Ishikawa (cell line): ENCODE measurements at regions not wholly inside any gene's neighbourhood (a gene's known extent, or its start where the extent isn't known, plus 50 kb on each side); places are given as distances from the start of the nearest gene placed in this dataset.

ENCODE experiments used
- CEBPB ChIP-seq: IDR thresholded peaks from 2 replicates; pipeline ENCODE4 v1.6.1; 2012
- CREB1 ChIP-seq: IDR thresholded peaks from 2 replicates; pipeline ENCODE4 v1.6.1; 2012; ENCODE audit warnings: low read depth
- EGR1 ChIP-seq: IDR thresholded peaks from 2 replicates; pipeline ENCODE4 v1.6.1; 2012
- EP300 ChIP-seq: IDR thresholded peaks from 2 replicates; pipeline ENCODE4 v1.6.1; 2012; ENCODE audit warnings: borderline replicate concordance
- FOXM1 ChIP-seq: IDR thresholded peaks from 2 replicates; pipeline ENCODE4 v1.6.1; 2012; ENCODE audit warnings: low read depth, borderline replicate concordance
- MAX ChIP-seq: IDR thresholded peaks from 2 replicates; pipeline ENCODE4 v1.6.1; 2012
- NFIC ChIP-seq: IDR thresholded peaks from 2 replicates; pipeline ENCODE4 v1.6.1; 2012
- RAD21 ChIP-seq: IDR thresholded peaks from 2 replicates; pipeline ENCODE4 v1.6.1; 2012; ENCODE audit warnings: low read depth
- TAF1 ChIP-seq: IDR thresholded peaks from 2 replicates; pipeline ENCODE4 v1.6.1; 2012; ENCODE audit warnings: low read depth, mild to moderate bottlenecking
- TCF12 ChIP-seq: IDR thresholded peaks from 2 replicates; pipeline ENCODE4 v1.6.1; 2012; ENCODE audit warnings: low read depth
- TEAD4 ChIP-seq: IDR thresholded peaks from 2 replicates; pipeline ENCODE4 v1.6.1; 2012
- YY1 ChIP-seq: IDR thresholded peaks from 2 replicates; pipeline ENCODE4 v1.6.1; 2012; ENCODE audit warnings: low read depth
- ZBTB7A ChIP-seq: IDR thresholded peaks from 2 replicates; pipeline ENCODE4 v1.6.1; 2012; ENCODE audit warnings: low read depth
- TF ChIP-seq, protein P1 (sequence below): IDR thresholded peaks from 2 replicates; pipeline ENCODE4 v1.6.1; 2012
- TF ChIP-seq, protein P2 (sequence below): IDR thresholded peaks from 2 replicates; pipeline ENCODE4 v1.6.1; 2012; ENCODE audit warnings: low read depth, mild to moderate bottlenecking

- TF ChIP-seq EP300, result no peak
- TF ChIP-seq, protein P1, sequence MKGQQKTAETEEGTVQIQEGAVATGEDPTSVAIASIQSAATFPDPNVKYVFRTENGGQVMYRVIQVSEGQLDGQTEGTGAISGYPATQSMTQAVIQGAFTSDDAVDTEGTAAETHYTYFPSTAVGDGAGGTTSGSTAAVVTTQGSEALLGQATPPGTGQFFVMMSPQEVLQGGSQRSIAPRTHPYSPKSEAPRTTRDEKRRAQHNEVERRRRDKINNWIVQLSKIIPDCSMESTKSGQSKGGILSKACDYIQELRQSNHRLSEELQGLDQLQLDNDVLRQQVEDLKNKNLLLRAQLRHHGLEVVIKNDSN, result no peak
- TF ChIP-seq CREB1, result no peak
- no peak for TF ChIP-seq FOXM1
- TF ChIP-seq YY1, result no peak
- no peak for TF ChIP-seq TEAD4
- no peak for TF ChIP-seq EGR1
- TF ChIP-seq, protein P2, sequence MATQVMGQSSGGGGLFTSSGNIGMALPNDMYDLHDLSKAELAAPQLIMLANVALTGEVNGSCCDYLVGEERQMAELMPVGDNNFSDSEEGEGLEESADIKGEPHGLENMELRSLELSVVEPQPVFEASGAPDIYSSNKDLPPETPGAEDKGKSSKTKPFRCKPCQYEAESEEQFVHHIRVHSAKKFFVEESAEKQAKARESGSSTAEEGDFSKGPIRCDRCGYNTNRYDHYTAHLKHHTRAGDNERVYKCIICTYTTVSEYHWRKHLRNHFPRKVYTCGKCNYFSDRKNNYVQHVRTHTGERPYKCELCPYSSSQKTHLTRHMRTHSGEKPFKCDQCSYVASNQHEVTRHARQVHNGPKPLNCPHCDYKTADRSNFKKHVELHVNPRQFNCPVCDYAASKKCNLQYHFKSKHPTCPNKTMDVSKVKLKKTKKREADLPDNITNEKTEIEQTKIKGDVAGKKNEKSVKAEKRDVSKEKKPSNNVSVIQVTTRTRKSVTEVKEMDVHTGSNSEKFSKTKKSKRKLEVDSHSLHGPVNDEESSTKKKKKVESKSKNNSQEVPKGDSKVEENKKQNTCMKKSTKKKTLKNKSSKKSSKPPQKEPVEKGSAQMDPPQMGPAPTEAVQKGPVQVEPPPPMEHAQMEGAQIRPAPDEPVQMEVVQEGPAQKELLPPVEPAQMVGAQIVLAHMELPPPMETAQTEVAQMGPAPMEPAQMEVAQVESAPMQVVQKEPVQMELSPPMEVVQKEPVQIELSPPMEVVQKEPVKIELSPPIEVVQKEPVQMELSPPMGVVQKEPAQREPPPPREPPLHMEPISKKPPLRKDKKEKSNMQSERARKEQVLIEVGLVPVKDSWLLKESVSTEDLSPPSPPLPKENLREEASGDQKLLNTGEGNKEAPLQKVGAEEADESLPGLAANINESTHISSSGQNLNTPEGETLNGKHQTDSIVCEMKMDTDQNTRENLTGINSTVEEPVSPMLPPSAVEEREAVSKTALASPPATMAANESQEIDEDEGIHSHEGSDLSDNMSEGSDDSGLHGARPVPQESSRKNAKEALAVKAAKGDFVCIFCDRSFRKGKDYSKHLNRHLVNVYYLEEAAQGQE, result no peak
Measured at GRCh38 chr4:8732092-8732491, 139.5 kb downstream of the CPZ start.

GRCh38 chr4:8731364-8731763 is 138.8 kb downstream of the CPZ start:
- TF ChIP-seq EGR1 (no peak), CREB1 (no peak), CEBPB (no peak), TAF1 (no peak), RAD21 (no peak), YY1 (no peak), FOXM1 (no peak), TEAD4 (no peak), NFIC (no peak), MAX (no peak), EP300 (no peak), TCF12 (no peak), ZBTB7A (no peak)
- TF ChIP-seq, protein P1, result no peak
- TF ChIP-seq, protein P2, result no peak

DNA sequence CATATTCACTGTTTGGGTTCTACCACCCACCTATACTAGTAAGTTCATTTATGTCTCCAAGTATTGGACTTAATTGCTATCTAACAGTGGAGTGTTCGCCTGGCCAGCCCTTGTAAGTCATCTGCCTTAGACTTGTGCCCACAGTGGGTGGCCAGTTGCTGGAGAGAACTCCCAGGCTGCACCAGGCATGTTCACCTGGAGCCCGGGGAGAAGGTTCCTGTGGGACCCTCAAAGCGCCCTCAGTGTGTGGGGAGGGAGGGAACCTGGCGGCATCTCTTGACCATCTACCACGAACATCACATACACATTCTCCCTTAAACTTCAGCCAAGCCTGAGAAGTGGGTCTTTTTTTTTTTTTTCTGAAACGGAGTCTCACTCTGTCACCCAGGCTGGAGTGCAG is 138.1 kb downstream of the CPZ start:
- TF ChIP-seq CREB1 (no peak), YY1 (no peak), MAX (no peak), RAD21 (no peak), CEBPB (no peak), ZBTB7A (no peak), TCF12 (no peak), EGR1 (no peak), TAF1 (no peak)
- TF ChIP-seq, protein P1, result no peak

DNA sequence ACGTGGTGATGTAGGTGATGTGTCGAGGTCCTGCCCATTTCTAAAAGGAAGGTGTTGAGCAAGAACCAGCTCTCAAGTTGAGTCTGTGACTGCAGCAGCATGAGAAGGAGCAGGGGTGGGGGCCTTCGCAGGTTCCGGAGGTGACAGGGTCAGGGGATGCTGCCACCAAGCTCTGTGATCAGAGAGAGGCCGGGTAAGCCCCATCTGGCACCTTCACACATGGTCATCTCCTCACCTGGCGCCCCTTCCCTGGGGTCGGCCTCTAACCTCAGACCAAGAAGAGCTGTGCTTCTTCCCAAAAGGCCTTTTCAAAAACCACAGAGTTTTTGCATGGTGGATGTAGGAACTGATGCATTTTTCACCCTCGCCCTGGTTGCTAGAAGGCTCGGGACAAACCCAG is 137.6 kb downstream of the CPZ start:
- TF ChIP-seq MAX (no peak), TEAD4 (no peak), FOXM1 (no peak), EP300 (no peak), ZBTB7A (no peak), RAD21 (no peak), TCF12 (no peak), EGR1 (no peak), CEBPB (no peak), CREB1 (no peak), NFIC (no peak)
- TF ChIP-seq, protein P1, result no peak
- TF ChIP-seq, protein P2, result no peak
